ENCODE measurements at regions not wholly inside any gene's neighbourhood (a gene's known extent, or its start where the extent isn't known, plus 50 kb on each side); places are given as distances from the start of the nearest gene placed in this dataset.
"Not testable (repeated sequence)": the region's sequence is repeated elsewhere in the genome, so short reads cannot be mapped to it uniquely, and the experiment has no call there.

DNA sequence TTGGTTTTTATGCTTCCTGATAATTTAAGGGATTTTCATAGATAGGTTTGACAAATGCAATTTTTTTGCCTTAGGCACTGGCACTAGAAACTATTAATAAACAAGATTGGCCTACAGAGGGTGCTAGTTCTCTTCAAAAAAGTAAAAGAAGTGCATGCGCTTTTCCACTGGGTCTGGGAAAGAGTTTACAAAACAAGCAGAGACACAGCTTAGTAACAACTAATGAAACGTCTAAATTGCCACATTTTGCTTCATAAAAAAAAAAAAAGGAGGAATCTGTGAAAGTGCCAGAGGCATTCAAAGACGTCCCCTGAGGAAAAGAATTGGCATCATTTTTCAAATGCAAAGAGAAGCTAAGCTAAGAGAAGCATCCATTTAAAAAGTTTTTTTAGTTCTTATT lies 58.3 kb upstream of the EEA1 start:
- DNase-seq (ENCODE audit: low read depth) = peak; percentile 75

DNA sequence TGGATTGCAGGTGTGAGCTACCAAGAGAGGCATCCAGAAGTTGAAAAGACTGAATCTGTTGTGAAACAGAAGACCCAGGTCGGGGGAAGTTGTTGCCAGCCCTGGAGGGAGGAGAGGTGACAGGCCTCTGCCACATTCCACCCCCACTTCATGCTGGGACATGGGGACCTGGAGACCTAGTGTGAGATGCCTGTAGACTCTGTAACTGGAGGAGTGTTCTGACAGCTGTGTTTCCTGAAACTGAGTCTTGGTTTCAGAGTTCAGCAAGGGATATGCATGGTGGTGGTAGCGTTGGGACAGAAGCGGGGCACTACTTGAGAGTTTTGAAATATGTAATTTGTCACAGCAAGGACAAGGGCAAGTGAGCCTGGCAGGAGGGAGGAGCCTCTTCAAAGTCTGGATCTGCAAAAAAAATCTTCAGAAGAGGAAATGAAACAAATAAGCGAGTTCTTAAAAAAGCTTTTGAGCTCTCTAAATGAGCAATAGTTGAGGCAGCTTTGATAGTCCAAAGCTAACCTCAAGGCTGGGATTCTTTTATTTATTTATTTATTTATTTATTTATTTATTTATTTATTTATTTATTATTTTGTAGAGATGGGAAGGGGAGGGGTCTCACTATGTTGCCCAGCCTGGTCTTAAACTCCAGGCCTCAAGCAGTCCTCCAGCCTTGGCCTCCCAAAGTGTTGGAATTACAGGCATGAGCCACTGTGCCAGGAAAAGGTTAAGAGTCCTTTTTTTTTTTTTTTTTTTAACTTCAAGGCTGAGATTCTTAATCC lies 58.9 kb upstream of the EEA1 start:
- no peak for DNase-seq (ENCODE audit: low read depth)

DNA sequence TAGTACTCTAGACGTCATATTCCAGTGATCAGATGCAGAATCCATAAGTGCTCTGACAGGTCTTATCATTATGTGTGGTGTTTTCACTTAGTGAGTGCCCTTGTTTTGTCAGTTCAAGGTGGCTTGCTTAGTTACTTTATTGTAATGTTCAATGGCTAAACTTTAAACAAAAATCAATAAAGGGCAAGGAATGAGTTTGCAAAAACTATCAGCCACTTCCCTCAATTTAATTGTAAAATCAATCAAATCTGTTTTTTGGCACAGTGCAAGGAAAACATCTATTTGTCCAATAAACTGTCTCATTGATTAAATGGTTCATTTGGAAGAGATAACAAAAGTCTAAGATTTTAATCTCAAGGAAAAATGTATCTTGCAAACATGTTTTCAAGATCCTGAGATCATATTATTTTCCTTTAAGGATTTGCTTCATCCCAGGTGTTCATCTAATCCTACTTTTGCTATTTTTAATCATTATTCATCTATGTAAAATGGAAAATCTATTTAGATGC lies 59.6 kb upstream of the EEA1 start:
- DNase-seq (ENCODE audit: low read depth) = no peak

DNA sequence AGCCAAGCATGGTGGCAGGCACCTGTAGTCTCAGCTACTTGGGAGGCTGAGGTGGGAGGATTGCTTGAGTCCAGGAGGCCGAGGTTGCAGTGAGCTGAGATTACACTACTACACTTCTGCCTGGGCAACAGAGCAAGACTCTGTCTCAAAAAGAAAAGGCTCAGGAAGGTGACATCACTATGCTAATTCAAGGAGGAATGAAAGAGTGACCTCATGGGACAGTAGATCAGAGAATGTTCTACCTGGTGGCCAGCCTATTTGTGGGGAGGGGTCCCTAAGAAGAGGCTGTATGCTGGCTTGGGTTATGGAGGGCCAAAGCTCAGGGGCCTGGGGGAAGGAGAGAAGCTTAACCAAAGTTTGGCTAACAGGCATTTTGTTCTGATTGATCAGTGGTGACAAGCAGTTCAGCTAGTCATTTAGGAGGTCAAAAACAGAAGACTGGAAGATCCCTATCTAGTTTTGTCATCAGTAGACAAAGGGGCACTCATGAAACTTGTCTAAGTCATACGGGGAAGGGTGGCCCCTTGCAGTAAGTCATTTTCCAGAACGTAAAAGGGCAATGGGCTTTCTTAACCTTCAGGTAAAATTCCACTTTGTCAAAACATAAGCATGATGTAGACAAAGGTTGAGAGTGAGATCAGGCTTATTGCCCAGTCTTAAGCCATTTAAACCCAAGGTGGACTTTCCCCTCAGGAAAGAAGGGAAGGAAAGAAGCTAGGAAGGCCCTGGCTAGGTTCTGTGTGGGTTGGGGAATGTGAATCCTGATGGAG lies 60.8 kb upstream of the EEA1 start:
- no peak for DNase-seq (ENCODE audit: low read depth)

DNA sequence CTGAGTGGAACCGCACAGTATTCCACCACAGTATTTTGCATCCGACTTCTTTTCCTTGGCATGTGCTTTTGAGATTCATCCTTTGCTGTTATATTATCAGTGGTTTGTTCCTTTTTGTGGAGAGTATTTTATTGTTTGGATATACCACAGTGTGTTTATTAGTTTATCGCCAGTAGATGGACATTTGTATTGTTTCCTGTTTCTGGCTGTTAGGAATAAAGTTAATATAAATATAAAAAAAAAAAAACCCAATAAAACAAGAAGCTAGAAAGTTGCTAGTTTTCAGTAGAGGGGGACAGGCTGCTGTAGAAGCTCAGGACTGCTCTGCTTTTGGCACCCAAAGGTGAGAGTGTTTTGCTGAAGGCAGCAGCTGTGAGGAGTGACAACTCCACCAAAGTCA lies 62.0 kb upstream of the EEA1 start:
- no peak for DNase-seq (ENCODE audit: low read depth)

DNA sequence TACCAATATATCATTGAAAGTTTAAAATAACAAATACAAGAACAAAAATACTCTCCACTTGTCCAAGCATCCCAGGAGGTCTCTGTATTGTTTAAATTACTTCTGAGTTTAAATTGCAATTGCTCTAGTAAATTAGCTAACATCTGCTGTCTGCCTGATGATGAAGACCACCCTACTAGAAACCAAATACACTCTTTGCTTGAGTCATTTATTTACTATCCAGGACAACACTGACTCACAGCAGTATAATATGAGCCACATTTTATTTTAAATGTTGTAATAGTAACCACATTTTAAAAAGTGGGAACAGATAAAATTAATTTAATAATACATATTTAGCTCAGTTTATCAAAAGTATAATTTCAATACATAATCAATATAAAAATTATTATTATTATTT lies 62.9 kb upstream of the EEA1 start:
- DNase-seq (ENCODE audit: low read depth) = no peak

DNA sequence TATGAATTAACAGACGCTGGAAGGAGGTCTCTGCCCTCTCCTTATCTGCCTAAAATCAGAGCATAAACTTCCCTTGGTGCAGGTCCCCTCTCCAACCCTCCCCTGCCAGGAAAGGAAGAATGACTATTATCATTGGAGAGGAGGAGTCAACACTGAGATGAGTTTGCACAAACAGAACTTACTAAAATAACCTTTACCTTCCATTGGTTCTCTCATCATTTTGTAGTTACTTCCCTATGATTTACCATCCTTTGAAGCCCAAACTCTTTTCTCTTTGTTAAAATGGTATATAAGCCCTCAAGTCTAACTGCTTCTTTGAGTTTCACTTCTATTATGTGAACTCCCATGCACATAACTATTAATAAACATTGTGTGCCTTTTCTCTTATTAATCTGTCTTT lies 64.2 kb upstream of the EEA1 start:
- DNase-seq (ENCODE audit: low read depth) = no peak

DNA sequence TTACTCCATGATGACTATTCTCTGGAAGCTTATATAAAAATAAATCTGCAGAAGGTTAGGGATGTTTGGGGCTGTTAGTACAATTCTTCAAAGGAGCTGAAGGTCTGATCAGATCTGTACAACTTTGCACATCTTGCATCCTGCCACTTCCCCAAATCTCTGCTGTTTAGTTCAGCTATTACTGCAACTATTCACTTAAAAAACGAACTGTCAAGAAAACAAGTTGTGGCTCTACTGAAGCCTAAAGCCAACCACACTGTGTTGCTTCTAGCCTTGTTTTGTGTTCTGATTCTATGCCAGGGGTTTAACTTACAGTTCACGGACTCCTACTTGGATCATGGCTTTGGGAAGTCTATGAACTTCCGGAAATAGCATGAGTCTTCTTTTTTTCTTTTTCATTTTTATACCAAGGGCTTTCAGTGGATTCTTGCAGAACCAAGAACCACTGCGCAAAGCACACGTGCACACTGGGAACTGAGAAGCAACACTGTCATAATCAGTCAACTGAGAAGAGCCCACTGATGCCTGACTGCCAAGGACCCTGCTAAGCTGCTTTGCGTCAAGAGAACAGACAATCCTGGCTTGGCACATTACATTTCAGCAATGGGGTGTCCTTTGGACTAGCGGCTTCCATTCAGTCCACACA lies 66.3 kb upstream of the EEA1 start:
- no peak for DNase-seq (ENCODE audit: low read depth)

DNA sequence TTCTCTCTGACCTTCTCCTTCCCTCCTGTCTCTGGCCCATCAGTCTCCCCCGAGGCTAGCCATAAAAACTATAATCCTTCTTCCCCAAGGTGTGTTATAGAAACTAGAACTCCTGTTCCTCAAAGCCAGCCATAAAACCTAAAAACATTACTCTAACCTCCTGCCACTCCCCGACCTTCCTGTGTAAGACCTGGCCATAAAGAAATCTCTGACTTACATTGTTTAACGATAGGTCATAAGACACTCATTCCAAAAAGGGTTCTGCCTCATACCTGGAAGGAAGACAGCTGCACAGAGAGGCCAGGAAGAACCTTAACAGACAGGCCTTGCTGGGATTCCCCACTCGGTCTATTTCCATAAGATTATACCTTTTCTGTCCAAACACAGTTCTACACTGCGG lies 70.9 kb upstream of the EEA1 start:
- no peak for DNase-seq (ENCODE audit: low read depth)

DNA sequence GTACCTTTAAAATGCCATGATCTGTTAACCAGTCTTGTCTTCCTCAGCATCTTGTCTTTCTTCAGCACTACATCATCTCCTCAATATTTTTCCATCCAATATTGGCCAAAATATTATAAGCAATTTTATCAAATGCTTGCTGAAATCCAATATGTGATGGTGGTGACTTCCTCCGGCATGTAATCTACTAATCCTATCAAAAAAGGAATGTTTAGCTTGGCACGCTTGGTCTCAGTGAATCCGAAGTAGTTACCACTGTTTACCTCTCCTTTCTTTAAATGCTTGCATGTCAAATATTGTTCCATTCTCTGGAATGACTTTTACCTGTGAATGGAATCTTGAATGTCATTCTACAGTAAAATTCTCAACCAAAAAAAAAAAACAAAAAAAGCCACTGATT lies 72.3 kb upstream of the EEA1 start:
- no peak for DNase-seq (ENCODE audit: low read depth)

DNA sequence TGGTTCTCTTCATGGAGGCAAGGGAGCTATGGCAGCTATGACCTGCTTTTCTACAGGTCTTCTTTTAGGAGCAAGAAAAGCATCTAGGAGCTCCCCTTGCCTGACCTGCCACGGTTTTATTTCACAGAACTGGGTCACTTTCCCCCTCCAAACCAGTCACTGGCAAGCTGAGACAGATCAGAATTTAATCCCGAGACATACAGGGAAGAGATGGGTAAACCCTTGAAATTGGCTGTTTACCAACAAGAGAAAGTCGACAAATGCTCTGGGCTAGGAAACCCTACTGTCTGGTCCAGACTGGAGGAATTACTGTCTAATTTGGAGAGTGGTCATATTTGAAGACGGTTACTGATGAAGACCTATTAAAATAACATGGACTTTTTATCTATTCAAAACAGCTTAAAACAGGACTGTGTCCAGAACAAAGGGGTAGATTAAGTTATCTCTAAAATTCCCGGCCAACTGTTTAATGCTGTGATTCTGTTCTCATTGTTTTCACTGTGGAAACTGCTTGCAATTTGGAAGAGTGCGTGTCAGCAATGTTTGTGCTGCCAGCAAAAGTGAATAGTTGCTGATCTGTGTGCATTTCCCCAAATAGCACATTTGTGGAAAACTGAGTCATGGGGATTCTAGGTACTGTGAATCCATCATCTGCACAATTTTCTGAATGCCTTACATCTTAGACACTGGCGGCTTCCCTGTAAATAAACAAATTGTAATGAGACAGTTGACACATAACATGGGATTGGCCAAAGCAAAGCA lies 73.4 kb upstream of the EEA1 start:
- no peak for DNase-seq (ENCODE audit: low read depth)

DNA sequence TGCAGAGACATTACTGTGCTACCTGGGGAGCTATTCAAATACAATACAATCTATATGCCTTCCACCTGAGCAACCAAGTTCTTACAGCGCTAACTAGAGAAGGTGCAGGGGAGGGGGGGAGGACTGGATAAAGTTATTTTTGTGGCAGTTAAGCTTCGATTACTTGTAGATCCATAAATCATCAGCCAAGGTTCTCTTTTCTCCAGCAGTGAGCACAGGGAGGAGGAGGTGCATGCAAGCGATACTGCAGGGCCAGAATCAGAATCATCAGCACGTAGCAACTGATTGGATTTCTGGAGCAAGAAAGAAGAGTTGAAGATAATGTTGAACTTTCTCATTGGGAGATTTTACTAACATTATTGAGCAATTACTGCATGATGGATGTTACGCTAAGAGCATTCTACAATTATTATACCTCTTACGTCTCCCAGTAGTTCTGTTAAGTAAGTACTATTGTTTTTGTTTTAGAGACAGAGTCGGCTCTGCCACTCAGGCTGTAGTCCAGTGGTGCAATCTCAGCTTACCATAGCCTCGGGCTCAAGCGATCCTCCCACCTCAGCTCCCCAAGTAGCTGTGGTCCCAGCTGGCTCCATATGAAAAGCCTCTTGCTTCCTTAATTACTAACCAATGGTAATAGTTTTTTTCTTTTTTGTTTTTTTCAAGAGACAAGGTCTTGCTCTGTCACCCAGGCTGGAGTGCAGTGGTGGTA lies 74.6 kb upstream of the EEA1 start:
- DNase-seq (ENCODE audit: low read depth) = no peak

DNA sequence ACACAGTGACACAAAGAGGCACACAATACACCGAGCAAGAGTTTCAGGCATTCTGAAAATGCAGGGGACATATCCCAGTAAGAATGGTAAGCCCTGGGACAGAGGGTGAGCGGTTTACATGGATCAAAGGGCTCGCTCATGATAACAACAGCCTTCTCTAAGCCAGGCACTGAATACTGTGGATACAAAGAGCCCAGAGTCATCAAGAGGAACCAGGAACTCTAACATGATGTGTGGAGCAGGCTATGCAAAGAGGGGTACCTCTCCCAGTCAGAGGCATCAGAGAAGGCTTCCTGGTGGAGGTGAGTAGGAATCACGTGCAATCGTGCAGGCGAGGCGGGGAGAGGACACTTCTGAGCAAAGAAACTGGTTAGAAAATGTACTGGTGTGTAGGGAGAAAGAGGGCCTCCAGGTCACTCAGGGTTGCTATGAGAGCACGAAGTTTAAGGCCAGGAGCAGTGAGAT lies 76.9 kb upstream of the EEA1 start:
- no peak for DNase-seq (ENCODE audit: low read depth)

DNA sequence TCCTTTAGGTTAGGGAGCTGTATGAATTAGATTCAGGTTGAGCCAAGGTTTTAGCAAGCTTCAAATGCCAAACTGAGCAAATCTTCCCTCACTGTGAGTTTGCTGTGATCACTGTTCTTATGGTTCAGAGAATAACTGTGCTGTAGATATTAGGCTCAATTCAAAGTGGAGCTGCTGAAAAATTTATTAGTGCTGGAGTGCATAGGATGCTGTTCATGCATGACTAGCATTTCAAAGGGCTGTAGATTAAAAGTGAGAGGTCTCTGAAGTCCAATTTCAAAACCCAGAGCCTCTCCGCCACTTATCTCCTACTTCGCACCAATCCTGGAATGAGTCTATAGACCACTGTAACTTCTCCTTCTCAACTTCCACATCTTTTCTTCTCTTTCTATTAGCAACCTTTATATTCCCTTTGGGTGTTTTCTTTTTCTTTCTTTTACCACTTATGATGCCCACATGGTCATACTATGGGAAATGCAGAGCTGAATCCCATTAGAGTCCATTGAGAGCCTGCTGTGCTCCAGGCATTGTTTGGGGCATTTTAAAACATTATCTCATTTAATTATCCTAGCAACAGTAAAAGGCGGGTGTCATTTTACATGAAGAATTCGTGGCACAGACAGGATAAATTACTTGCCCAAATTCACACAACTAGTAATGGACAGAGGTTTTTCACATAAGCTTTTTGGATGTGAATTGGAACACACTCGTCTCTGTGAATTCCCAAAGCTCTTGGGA lies 77.5 kb upstream of the EEA1 start:
- DNase-seq (ENCODE audit: low read depth) = no peak

DNA sequence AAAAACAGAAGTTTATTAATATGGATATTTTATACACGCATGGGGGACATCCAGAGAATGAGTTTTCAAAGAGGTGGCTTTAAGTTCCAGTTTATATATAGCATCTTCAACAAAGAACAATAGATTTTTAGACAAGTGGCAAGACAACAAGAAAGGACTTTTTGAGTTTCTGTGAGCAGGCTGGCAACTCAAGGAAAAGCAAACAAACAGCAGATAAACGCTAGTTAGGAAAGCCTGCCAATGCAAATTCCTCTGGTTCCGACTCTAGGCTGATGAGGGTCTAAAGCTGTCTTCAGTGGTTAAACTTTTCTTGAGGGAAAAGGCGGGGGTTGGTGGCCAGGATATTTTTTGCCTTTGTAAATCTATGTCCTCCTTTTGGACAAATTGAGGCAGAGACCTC lies 78.4 kb upstream of the EEA1 start:
- DNase-seq (ENCODE audit: low read depth) = no peak

DNA sequence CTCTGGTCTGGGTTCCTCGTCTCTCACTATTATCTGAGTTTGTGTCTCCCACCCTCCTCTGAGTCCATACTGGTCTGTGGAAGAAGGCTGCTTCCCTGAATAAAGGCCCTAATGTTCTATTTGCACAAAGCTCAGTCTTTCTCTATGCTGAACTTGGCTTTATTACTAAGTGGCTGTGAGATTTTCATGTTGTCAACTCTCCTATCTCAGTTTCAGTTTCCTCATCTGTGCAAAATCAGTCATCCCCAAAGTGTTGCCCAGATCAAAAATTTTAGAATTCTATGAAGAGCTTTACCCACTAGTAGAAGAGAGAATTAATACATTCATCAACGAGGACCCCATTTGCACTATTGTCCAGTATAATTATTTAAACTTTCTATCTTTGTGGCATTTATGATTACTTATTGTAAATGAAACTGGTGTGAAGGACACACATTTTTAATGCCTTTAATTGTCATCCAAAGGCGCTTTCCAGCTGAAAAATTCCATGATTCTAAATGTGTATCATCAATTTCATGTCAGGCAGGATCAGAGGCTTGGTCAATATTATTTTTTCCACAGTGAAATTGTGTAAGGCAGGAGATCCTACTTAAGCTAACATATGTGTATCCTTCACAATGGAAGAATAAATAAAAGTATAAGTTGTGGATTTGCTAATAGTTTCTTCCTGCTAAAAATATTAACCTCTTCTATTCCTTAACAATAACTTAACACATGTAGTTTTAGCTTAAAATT lies 79.1 kb upstream of the EEA1 start:
- DNase-seq (ENCODE audit: low read depth) = no peak

DNA sequence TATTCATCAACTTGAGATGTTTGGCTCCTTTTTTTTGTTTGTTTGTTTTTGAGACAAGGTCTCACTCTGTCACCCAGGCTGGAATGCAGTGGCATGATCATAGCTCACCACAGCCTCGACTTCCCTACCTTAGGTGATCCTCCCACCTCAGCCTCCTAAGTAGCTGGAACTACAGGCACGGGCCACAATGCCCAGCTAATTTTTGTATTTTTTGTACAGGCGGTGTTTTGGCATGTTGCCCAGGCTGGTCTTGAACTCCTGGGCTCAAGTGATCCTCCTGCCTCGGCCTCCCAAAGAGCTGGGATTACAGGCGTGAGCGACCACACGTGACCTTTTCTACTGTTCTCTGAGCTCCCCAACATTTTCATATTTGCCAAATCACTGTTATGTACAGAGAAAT lies 79.8 kb upstream of the EEA1 start:
- not testable (repeated sequence) for DNase-seq (ENCODE audit: low read depth)

DNA sequence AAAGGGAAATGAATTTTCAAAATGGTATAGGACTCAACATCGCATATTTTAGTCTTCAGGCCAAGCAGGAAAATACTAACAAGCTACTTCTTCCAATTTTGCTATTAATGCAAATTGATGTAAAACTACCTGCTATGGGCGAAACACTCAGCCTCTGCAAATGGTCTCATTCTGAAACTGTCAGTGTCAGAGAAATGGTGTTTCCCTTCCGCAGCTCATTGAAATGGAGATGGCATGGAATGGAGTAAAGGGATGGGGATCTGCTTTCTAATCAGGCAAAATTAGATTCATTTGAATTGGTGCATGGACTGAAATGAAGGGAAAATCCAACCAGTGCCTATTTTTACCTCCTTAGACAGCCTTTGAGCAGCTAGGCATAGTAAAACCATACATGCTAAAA lies 80.4 kb upstream of the EEA1 start:
- no peak for DNase-seq (ENCODE audit: low read depth)

DNA sequence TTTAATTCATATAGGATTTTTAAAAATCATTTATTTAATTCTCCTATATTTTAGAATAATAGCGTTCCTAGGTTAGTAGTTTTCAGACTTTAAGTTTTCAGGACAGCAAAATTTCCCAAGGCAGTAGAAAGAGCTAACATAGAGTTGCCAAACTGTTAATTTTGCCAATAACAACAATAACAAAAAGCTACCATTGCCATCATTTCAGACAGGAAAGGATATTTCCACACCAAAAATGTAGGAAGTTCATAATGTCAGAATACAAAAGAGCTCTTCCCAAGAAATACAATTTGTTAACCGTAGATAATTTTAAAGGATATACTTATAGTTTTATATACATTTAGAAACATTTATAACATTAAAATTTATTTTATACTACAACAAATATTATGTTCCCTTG lies 81.4 kb upstream of the EEA1 start:
- no peak for DNase-seq (ENCODE audit: low read depth)

DNA sequence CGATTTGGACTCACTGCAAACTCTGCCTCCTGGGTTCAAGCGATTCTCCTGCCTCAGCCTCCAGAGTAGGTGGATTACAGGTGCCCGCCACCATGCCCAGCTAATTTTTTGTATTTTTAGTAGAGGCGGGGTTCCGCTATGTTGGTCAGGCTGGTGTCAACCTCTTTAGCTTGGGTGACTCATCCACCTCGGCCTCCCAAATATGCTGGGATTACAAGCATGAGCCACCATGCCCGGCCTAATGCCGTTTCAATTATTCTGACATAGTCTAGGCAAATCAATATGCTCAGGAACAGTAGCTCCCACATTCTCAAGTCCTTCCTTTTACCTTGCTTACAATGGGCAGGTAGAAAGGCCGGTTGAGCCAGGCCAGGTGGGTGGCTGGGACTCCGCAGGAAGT lies 82.0 kb upstream of the EEA1 start:
- DNase-seq (ENCODE audit: low read depth) = no peak

Data from fibroblast of the conjunctiva (primary cell).